GM12892 (cell line): ENCODE measurements at regions not wholly inside any gene's neighbourhood (a gene's known extent, or its start where the extent isn't known, plus 50 kb on each side); places are given as distances from the start of the nearest gene placed in this dataset.

Experiments used
- POLR2A ChIP-seq: IDR thresholded peaks from 2 replicates; pipeline ENCODE4 v1.6.1; 2011; ENCODE audit warnings: low read depth, low read length, control low read depth
- POLR2AphosphoS5 ChIP-seq: IDR thresholded peaks from 2 replicates; pipeline ENCODE4 v1.6.1; 2011; ENCODE audit warnings: low read depth, low read length, control low read depth
- TAF1 ChIP-seq: IDR thresholded peaks from 2 replicates; pipeline ENCODE4 v1.6.1; 2011; ENCODE audit warnings: low read depth, mild to moderate bottlenecking, control low read depth, low read length, borderline replicate concordance

GRCh38 chrX:137667776-137668175 is 101.8 kb downstream of the ZIC3 start:
- TF ChIP-seq POLR2A (no peak), POLR2AphosphoS5 (no peak), TAF1 (no peak)
